K562 (cell line): ENCODE measurements at regions not wholly inside any gene's neighbourhood (a gene's known extent, or its start where the extent isn't known, plus 50 kb on each side); places are given as distances from the start of the nearest gene placed in this dataset.

ENCODE experiments used
- ATAC-seq: fragments of 200-7000 bp; cut with Tn5 transposase; 3 replicates; pipeline ENCODE4 v1.9.1; 2020; ENCODE audit warnings: moderate library complexity
- BruUV-seq: library from RNA; stranded (reverse); fragments of 400-500 nt; replicated peaks from 2 replicates; lab custom pipeline; 2021; lab: Mats Ljungman, UMichigan
- CTCF ChIA-PET: fragments of 300-600 bp; formaldehyde crosslinking; extraction: SDS; loops from one replicate; lab custom pipeline; 2021; ENCODE audit warnings: low intra/inter-chr PET ratio; lab: Yijun Ruan, JAX
- POLR2A ChIA-PET: fragments of 300-600, 350-650 bp; sonication (Branson Sonifier 250); formaldehyde crosslinking; extraction: SDS; loops from one replicate; lab custom pipeline; 2021; ENCODE audit warnings: antibody characterized with exemption, inconsistent platforms; lab: Yijun Ruan, JAX
- DNase-seq, 4 experiments: peaks; one replicate each; pipeline versions ENCODE4 v3.0.0 to v3.0.0-alpha.2; 2011 to 2018; ENCODE audit warnings: low spot score in 3 of 4, mixed read lengths in 3 of 4; ENCODE audit errors: extremely low read depth in 1 of 4
- FAIRE-seq: peaks from 2 replicates; lab custom pipeline; 2011; peaks lifted over from hg19 to GRCh38; lab: Jason Lieb, UNC
- H2AFZ ChIP-seq: 2 replicates; pipeline ENCODE4 v1.6.0; 2011; ENCODE audit warnings: low read depth, low read length, control low read depth, inconsistent platforms
- H3K27ac ChIP-seq: fragments of 200-600 bp; 3 replicates; pipeline ENCODE4 v1.8.0; 2011; ENCODE audit warnings: low read depth, mild to moderate bottlenecking, control low read depth, inconsistent platforms, low read length, moderate library complexity, mixed read lengths; ENCODE audit errors: extremely low read depth
- H3K27me3 ChIP-seq, 2 experiments: fragments of 300-600 bp in 1 of 2; 2 replicates in 1 of 2; 3 replicates in 1 of 2; pipeline versions ENCODE4 v1.6.0 to v1.8.0; 2011; ENCODE audit warnings: inconsistent platforms in 2 of 2, low read length in 2 of 2, mild to moderate bottlenecking in 1 of 2, mixed read lengths in 1 of 2, moderate library complexity in 1 of 2; ENCODE audit not compliant: control insufficient read depth in 2 of 2, insufficient read depth in 2 of 2
- H3K36me3 ChIP-seq: fragments of 300-600 bp; 3 replicates; pipeline ENCODE4 v1.8.0; 2011; ENCODE audit warnings: mild to moderate bottlenecking, low read length, inconsistent platforms; ENCODE audit not compliant: control insufficient read depth, insufficient read depth
- H3K4me1 ChIP-seq, 2 experiments: fragments of 200-600 bp in 1 of 2; replicated peaks in 1 of 2; 2 replicates in 1 of 2; 3 replicates in 1 of 2; pipeline versions ENCODE4 v1.5.1 to v1.8.0; 2011; ENCODE audit warnings: inconsistent platforms in 2 of 2, low read length in 2 of 2, mild to moderate bottlenecking in 1 of 2, mixed read lengths in 1 of 2, moderate library complexity in 1 of 2; ENCODE audit not compliant: control insufficient read depth in 2 of 2, insufficient read depth in 2 of 2
- H3K4me2 ChIP-seq: 2 replicates; pipeline ENCODE4 v1.6.1; 2011; ENCODE audit warnings: low read length, control low read depth, inconsistent platforms, mixed read lengths; ENCODE audit not compliant: insufficient read depth
- H3K4me3 ChIP-seq: fragments of 200-600 bp; sonication (generic), shearing (Covaris generic); 2 replicates; pipeline ENCODE4 v1.5.1; 2016; ENCODE audit warnings: control low read depth, inconsistent platforms
- H3K79me2 ChIP-seq: fragments of 200-600 bp; 3 replicates; pipeline ENCODE4 v1.8.0; 2011; ENCODE audit warnings: low read length, inconsistent platforms; ENCODE audit not compliant: control insufficient read depth, insufficient read depth
- H3K9ac ChIP-seq, 2 experiments: 2 replicates each; pipeline versions ENCODE4 v1.6.0 to v1.6.1; 2011; ENCODE audit warnings: low read depth in 2 of 2, low read length in 2 of 2, control low read depth in 1 of 2, inconsistent platforms in 1 of 2, mild to moderate bottlenecking in 1 of 2, mixed read lengths in 1 of 2; ENCODE audit not compliant: insufficient read depth in 1 of 2
- H3K9me1 ChIP-seq: one replicate; pipeline ENCODE4 v1.6.0; 2011; ENCODE audit warnings: inconsistent platforms, mild to moderate bottlenecking, low read length, moderate library complexity; ENCODE audit not compliant: control insufficient read depth, insufficient read depth
- H3K9me3 ChIP-seq: replicated peaks from 2 replicates; pipeline ENCODE4 v1.5.1; 2011; ENCODE audit warnings: low read depth, low read length, inconsistent platforms; ENCODE audit not compliant: control insufficient read depth, insufficient read depth
- H4K20me1 ChIP-seq: replicated peaks from 2 replicates; pipeline ENCODE4 v1.6.1; 2011; ENCODE audit warnings: low read length, inconsistent platforms, mixed read lengths; ENCODE audit not compliant: control insufficient read depth, insufficient read depth
- BHLHE40 ChIP-seq: IDR thresholded peaks from 2 replicates; pipeline ENCODE4 v1.6.1; 2011; ENCODE audit warnings: low read length, improper control_type of control experiment
- HDAC8 ChIP-seq: fragments of 450-650 bp; IDR thresholded peaks from 2 replicates; pipeline ENCODE4 v1.6.1; 2016; ENCODE audit warnings: mild to moderate bottlenecking, missing genetic modification characterization, moderate library complexity, missing compliant biosample characterization
- HMG20A ChIP-seq: fragments of 450-650 bp; formaldehyde crosslinking; conservative IDR thresholded peaks from 2 replicates; pipeline ENCODE4 v1.4.0; 2020; ENCODE audit warnings: mild to moderate bottlenecking, mixed read lengths
- PML ChIP-seq: IDR thresholded peaks from 2 replicates; pipeline ENCODE4 v1.6.1; 2012; ENCODE audit warnings: low read length, inconsistent platforms
- RCOR1 ChIP-seq, 2 experiments: IDR thresholded peaks; 2 replicates each; pipeline ENCODE4 v1.6.1; 2012; ENCODE audit warnings: low read depth in 2 of 2, low read length in 2 of 2, borderline replicate concordance in 1 of 2, improper control_type of control experiment in 1 of 2
- ZNF224 ChIP-seq: sonication (generic); formaldehyde crosslinking; IDR thresholded peaks from 2 replicates; pipeline ENCODE4 v1.8.0; 2022; ENCODE audit warnings: mild to moderate bottlenecking, missing genetic modification reagents
- WGBS: fragments of 100-300 bp; shearing (Covaris generic); methylation state at CpG from one replicate; pipeline ENCODE4 v1.1.6; 2016; ENCODE audit warnings: low coverage, mixed read lengths; ENCODE audit not compliant: insufficient coverage; ENCODE audit errors: missing lambda C conversion rate; 5-methylcytosine and 5-hydroxymethylcytosine counted together
- in situ Hi-C: fragments of 300-500 bp; cut with MboI; formaldehyde crosslinking; loops from 4 replicates; pipeline ENCODE4 v1.15.0; 2018; ENCODE audit warnings: inconsistent platforms, mixed read lengths
- intact Hi-C: fragments of 100-400 bp; cut with micrococcal nuclease; formaldehyde crosslinking; loops from 2 replicates; pipeline ENCODE4 v1.14.2; 2022

GRCh38 chr3:44117736-44118135 lies 124.0 kb upstream of the TOPAZ1 start:
- whole genome bisulfite sequencing = 0% methylated on average over 5 of the region's 5 CpGs
- peaks cover 4 to 50% of the 10 kb centered on the region in 2 experiments; a peak in 4 of 5 replicates for H3K27me3 ChIP-seq
- FAIRE-seq (no peak), ATAC-seq (no peak), DNase-seq (no peak)
- H3K4me3 ChIP-seq = no peak overlapping the region
- TF ChIP-seq BHLHE40 = no peak
- no peak for TF ChIP-seq HDAC8 (tag)
- TF ChIP-seq RCOR1 (IDR thresholded peaks at IDR 0.05; ENCODE audit: borderline replicate concordance in 1 of 2, low read depth in 2 of 2, low read length in 2 of 2) = no peak
- TF ChIP-seq PML = no peak
- TF ChIP-seq HMG20A (CRISPR knock-in tag) = no peak
- no peak for TF ChIP-seq ZNF224
- POLR2A ChIA-PET = no interaction called here
- H3K4me1 ChIP-seq = peaks cover 0 to 4% of the 10 kb centered on the region in 2 experiments; a peak in 2 of 5 replicates
- CTCF ChIA-PET = no interaction called here
- in situ Hi-C loops (no loop called here), intact Hi-C loops (no loop called here)
- no peak overlapping the region for H3K9ac ChIP-seq
- H2AFZ ChIP-seq = no peak overlapping the region
- no peaks in the 10 kb centered on the region for H3K36me3 ChIP-seq
- H4K20me1 ChIP-seq = 0 out of 2 replicates have a peak, but pooled peaks cover 10% of the 10 kb centered on the region
- no peaks in the 10 kb centered on the region for H3K9me3 ChIP-seq
- no TSS peak for BruUV-seq
- no peak overlapping the region for H3K4me2 ChIP-seq
- no peak overlapping the region for H3K27ac ChIP-seq
- H3K9me1 ChIP-seq = no peaks in the 10 kb centered on the region
- H3K79me2 ChIP-seq = no peaks in the 10 kb centered on the region
